HG03469 (cell line): ENCODE measurements at regions not wholly inside any gene's neighbourhood (a gene's known extent, or its start where the extent isn't known, plus 50 kb on each side); places are given as distances from the start of the nearest gene placed in this dataset.
"Not testable (repeated sequence)": the region's sequence is repeated elsewhere in the genome, so short reads cannot be mapped to it uniquely, and the experiment has no call there.

Experiments used
- ATAC-seq: cut with Tn5 transposase; IDR thresholded peaks from one replicate; pipeline ENCODE4 v1.9.1; 2021; ENCODE audit warnings: mild to moderate bottlenecking, moderate library complexity, moderate number of reproducible peaks; ENCODE audit not compliant: unreplicated experiment

DNA sequence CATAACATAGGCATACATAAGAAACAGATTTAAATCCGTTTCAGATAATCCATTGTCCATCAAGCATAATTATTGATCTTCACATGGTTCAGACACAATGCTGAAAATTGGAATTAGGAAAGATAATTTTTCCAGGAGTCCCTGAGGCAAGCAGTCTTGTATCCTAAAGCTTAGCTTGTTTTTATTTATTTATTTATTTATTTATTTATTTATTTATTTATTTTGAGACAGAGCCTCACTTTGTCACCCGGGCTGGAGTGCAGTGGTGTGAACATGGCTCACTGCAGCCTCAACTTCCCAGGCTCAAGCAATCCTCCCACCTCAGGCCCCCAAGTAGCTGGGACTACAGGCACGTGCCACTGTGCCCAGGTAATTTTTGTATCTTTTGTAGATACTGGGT lies 89.7 kb upstream of the USP25 start:
- not testable (repeated sequence) for ATAC-seq

DNA sequence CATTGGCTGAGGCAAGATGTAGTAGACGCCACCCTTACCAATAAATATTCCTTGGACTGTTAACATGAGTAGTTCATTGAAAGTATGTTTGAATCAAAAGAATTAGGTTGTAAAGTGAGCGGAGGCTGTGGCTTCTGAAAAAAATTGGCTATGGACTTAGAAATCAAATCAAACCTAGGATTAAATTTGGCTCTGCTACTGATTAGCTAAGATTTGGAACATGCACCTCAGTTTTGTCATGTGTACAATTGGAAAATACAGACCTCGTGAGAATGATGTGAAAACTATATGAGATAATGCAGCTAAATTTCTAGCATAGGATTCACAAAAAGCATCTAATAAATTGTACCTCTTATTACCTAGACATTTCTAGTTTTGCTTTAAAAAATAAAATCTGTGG lies 85.3 kb upstream of the USP25 start:
- ATAC-seq: no peak

DNA sequence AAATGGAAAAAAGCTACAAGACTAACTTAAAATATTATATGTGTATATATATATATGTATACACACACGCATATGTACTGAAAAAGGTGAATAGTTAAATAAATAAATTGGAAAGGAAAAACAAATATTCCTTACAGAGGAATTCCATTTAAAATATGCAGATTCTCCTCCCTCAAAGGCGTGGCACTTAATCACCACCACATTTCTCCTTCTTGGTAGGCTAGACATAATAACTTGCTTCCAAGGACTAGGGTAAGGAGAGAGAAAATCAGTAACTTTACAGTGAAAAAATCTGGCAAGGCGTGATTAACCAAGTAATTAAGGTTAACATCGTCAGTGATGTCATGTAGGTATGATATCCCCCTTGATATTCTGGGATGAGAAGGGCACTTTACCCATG lies 84.0 kb upstream of the USP25 start:
- no peak for ATAC-seq

DNA sequence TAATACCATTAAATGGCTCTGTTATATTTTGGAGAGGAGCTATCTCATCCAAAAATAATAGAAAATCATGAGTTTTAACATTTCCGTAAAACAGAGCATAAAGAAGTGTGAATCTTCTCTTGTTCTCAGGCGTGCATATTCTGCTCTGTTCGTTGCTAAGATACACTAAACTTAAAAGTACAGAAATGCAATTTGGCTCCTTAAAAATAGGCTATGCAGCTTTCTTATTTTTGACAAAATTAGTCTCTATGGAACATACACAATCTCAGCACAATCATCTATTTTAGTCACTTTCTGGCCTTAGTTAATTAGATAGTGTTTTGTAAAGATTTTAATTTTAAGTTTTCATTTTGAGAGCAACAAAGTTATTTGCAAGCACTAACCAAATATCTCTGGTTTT lies 79.0 kb upstream of the USP25 start:
- no peak for ATAC-seq

DNA sequence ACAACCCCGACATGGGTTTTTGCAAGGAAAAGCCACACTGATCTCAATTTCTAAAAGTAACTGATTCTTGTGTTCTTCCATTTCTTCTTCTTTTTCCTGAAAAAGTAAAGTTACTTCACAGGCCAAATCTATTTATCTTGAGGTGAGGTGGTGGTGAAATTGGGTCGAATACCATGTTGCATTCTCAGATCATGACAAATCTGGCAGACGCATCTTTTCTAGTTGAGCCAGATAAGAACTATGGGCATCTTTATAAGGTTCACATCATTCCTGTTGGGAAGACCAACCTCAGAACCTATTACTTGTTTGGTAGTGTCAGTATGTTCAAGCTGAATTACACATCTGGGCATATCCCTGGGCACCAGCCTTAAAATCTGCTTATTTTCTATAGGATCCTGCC lies 78.6 kb upstream of the USP25 start:
- no peak for ATAC-seq

DNA sequence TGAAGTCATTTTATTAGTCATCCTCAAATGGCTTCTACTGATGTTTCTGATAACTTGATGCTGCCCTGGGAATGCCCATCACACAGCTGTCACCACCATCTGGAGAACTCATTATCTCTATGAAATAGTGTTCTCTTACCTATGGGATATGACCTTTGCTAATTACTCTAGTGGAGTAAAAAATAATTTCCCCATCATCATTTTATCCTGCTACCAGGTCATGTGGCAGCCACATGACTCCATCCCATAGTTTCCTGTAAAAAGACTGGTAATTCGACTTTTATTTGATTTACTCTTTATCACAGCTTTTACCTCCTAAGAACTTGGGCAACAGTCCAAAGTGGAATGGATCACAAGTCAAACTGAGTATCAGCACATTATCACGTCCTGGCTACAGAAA lies 76.1 kb upstream of the USP25 start:
- ATAC-seq: no peak

DNA sequence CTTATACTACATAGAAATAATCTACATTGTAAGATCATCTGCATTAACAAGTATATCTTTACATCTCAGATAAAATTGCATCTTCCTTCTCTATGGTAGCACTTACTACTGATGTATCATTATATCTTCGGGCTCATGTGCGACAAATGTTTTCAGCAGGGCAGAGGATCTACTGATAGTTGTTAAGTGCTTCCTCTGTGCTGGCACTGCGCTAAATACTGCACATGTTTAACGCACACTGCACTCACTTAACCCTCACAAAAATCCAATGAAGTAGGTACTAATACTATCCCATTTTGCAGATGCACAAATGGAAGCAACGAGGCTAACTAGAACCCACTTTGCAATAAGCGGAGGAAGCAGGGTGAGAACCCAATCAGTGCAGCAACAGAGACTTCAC lies 75.6 kb upstream of the USP25 start:
- no peak for ATAC-seq

DNA sequence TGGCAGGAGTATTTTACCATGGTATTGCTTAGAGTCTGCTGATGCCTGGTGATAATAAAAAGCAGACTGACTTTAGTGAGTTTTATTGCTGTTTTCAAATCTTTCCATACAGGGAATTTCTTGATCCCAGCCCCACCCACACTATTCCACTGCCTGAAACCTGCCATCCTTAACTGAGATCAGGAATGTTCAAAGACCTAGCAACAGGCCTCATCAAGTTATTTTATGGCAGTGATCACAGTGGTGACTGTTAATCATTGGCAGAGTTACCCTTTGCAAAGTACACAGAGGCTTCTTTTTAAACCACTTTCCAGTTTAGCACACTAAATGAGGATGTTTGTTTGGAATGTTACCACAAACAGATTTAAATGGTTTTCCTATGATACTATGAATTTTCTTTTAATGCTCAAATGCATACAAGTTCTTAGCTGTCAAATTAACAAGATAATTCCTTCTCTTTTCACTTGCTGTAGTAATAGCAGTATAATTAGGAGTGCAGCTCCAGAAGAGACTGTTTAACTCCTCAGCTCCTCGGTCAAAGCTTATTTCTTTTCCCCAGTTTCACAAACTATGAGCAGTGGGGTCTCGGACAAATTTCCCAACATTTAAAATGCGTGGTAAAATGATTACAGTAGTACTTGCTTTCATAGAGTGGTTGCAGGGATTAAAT lies 69.9 kb upstream of the USP25 start:
- no peak for ATAC-seq

DNA sequence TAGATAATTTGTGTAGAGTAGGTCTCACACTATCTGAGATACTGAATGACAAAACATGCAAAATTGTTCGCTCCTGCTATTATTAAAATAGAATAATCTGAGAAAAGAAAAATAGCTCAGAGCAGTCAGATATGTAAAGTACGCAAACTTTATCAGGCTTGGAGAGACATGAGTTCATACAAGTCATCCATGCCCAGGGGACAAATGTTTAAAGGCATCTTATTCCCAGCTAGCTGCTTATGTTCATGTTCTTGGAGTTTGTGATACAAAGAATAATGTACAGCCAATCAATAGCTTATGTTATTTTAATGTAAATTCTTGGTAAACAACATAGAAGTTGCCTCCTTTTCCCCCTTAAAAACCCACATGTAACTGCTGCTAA lies 69.4 kb upstream of the USP25 start:
- no peak for ATAC-seq

DNA sequence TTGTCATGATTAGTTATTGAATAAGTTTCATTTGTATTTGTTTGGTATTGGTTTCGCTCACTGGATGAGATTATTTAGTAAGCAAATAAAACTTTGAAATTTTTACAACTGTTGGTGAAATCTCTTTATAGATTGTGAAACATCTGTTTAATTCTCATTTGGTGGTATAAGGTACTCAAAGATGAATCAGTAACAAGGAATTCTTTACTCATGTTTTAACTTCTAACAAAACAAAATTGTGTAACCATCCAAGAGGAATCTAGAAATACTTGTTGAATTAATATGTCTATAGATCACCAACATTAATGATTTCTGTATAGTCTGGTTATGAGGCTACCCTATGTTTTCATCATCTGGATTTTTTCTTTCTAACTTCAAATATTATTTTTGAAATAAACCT lies 62.8 kb upstream of the USP25 start:
- ATAC-seq: no peak

DNA sequence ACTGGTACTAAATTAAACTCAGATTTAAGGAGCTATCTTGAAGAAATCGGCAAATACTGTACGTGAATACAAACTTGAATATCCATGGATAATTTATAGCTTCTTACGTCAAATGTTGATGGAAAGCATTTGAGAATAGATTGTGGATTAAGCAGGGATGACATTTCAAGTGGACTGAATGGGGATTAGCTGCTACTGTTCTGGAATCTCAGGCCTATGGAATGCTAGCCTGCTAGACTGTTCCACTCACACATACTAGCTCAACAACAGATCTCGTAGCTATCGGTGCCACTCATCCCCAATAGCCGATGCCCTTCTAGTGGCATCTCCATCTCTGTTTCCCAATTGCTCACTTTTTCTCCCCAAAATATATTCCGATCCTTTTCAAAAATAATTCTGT lies 62.0 kb upstream of the USP25 start:
- no peak for ATAC-seq

DNA sequence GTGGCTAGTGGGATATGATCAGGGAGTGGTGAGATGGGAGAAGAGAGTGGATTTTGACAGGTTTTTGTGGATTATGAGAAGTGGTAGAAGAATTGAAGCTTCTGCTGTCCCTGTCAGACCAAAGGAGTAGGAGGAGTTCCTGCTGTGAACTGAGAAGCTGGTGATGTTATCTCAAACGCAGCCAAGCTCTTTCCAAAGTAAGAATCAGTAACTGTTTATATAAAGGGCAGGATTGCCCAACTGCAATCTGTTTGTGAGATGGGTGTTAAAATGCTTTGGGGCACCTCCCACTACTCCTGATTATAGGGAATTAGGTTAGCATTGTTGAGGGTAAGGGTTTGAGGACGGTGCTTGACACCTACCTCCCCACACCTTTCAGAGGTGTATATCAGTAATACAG lies 60.5 kb upstream of the USP25 start:
- ATAC-seq: no peak

DNA sequence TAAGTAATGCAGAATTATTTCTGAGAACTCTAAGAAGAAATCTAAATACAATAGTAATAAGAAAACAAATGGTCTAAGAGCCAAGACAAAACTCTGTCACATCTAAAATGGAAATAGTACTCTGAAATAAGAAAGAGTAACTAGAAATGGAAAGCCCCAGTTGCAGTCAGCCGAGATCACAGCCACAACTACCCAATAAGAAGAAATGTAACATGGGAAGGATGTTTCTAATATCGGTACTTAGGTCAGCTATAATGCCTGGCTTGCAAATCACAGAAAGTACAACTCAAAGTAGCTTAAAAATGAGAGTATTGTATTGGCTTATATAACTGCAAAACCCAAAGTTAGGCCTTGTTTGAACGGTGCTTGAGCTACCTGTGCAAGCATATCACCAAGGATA lies 58.6 kb upstream of the USP25 start:
- no peak for ATAC-seq

DNA sequence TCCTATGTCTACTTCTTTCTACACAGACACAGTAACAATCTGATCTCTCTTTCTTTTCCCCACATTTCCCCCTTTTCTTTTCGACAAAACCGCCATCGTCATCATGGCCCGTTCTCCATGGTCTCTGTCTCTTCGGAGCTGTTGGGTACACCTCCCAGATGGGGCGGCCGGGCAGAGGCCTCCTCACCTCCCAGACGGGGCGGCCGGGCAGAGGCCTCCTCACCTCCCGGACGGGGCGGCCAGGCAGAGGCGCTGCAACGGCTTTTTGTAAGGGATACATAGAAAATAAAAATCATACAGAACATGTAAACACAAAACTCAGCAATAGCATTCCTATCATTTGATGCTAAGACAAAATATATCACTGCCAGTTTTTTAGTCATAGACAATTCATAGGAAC lies 57.2 kb upstream of the USP25 start:
- not testable (repeated sequence) for ATAC-seq

DNA sequence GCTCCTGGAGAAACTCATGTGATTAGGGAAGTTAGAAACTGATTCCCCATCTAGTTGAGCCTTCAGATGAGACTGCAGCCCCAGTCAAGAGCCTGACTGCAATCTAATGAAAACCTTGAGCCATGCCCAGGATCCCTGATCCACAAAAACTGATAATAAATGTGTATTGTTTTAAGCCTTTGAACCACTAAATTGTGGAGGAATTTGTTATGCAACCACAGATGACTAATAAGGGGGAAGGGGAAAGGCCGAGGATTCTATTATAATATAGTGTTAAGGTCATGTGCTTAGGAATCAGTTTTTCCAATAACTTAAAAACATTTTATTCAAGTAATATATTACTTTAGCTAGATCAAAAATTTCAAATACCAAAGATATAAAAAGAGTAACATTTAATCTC lies 52.8 kb upstream of the USP25 start:
- ATAC-seq: no peak

DNA sequence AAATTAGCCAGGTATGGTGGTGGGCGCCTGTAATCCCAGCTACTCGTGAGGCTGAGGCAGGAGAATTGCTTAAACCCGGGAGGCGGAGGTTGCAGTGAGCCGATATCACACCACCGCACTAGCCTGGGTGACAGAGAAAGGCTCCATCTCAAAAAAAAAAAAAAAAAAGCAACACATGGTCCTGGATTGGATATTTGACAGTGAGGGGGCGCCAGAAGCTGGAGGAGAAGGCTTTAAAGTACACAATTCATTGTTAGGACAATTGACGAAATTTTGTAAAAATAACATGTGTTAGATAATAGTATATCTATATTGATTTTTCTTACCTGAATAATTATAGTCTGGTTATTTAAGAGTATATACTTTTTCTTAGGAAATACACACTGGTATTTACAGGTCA lies 50.2 kb upstream of the USP25 start:
- ATAC-seq: no peak
